BE2C (cell line): ENCODE measurements at regions not wholly inside any gene's neighbourhood (a gene's known extent, or its start where the extent isn't known, plus 50 kb on each side); places are given as distances from the start of the nearest gene placed in this dataset.

ENCODE experiments used
- DNase-seq: peaks from one replicate; pipeline ENCODE4 v3.0.0-alpha.2; 2020
- H3K27me3 ChIP-seq: fragments of 250-450 bp; sonication (Bioruptor Pico); 2 replicates; pipeline ENCODE4 v1.5.1; 2020; ENCODE audit warnings: mild to moderate bottlenecking
- H3K36me3 ChIP-seq: fragments of 250-450 bp; sonication (Bioruptor Pico); 2 replicates; pipeline ENCODE4 v1.5.1; 2020; ENCODE audit warnings: mild to moderate bottlenecking
- H3K4me1 ChIP-seq: fragments of 250-450 bp; sonication (Bioruptor Pico); 2 replicates; pipeline ENCODE4 v1.5.1; 2020
- H3K4me3 ChIP-seq: 2 replicates; pipeline ENCODE4 v1.5.1; 2011; ENCODE audit warnings: low read depth, low read length
- H3K9me3 ChIP-seq: fragments of 250-450 bp; sonication (Bioruptor Pico); 2 replicates; pipeline ENCODE4 v1.5.1; 2020
- CTCF ChIP-seq: IDR thresholded peaks from 2 replicates; pipeline ENCODE4 v1.5.1; 2012; ENCODE audit warnings: mild to moderate bottlenecking, low read depth, low read length

- no peaks in the 10 kb centered on the region for H3K36me3 ChIP-seq
- H3K9me3 ChIP-seq: no peaks in the 10 kb centered on the region
- no peaks in the 10 kb centered on the region for H3K4me1 ChIP-seq
- no peaks in the 10 kb centered on the region for H3K27me3 ChIP-seq
- no peak overlapping the region for H3K4me3 ChIP-seq
- TF ChIP-seq CTCF: no peak
- no peak for DNase-seq
Measured at GRCh38 chr5:155380480-155380879, 366.9 kb downstream of the KIF4B start.

GRCh38 chr5:155381654-155382053 is 368.1 kb downstream of the KIF4B start:
- no peak for DNase-seq
- H3K27me3 ChIP-seq: no peaks in the 10 kb centered on the region
- H3K36me3 ChIP-seq: no peaks in the 10 kb centered on the region

GRCh38 chr5:155389498-155389897 is 375.9 kb downstream of the KIF4B start:
- no peaks in the 10 kb centered on the region for H3K4me1 ChIP-seq
- no peak for TF ChIP-seq CTCF
- H3K27me3 ChIP-seq: no peaks in the 10 kb centered on the region
- H3K9me3 ChIP-seq: no peaks in the 10 kb centered on the region
- H3K4me3 ChIP-seq: no peak overlapping the region
- no peak for DNase-seq
- no peaks in the 10 kb centered on the region for H3K36me3 ChIP-seq

More at GRCh38 chr5:155381654-155382053, 368.1 kb downstream of the KIF4B start:
- Histone ChIP-seq H3K4me1 (no peaks in the 10 kb centered on the region), H3K4me3 (no peak overlapping the region), H3K9me3 (no peaks in the 10 kb centered on the region)
- TF ChIP-seq CTCF: no peak

- no peaks in the 10 kb centered on the region for H3K27me3 ChIP-seq
- no peak for DNase-seq
Measured at GRCh38 chr5:155394727-155395126, 381.2 kb downstream of the KIF4B start.

GRCh38 chr5:155402927-155403640 is 389.5 kb downstream of the KIF4B start:
- Histone ChIP-seq H3K4me3 (no peak overlapping the region), H3K9me3 (no peaks in the 10 kb centered on the region), H3K27me3 (no peaks in the 10 kb centered on the region), H3K4me1 (no peaks in the 10 kb centered on the region), H3K36me3 (no peaks in the 10 kb centered on the region)
- no peak for TF ChIP-seq CTCF
- DNase-seq: no peak

More at GRCh38 chr5:155394727-155395126, 381.2 kb downstream of the KIF4B start:
- TF ChIP-seq CTCF: no peak
- Histone ChIP-seq H3K36me3 (no peaks in the 10 kb centered on the region), H3K4me3 (no peak overlapping the region), H3K9me3 (no peaks in the 10 kb centered on the region), H3K4me1 (no peaks in the 10 kb centered on the region)

- TF ChIP-seq CTCF: no peak
- H3K9me3 ChIP-seq: no peaks in the 10 kb centered on the region
- no peaks in the 10 kb centered on the region for H3K36me3 ChIP-seq
- H3K27me3 ChIP-seq: no peaks in the 10 kb centered on the region
- no peaks in the 10 kb centered on the region for H3K4me1 ChIP-seq
- no peak for DNase-seq
- no peak overlapping the region for H3K4me3 ChIP-seq
Measured at GRCh38 chr5:155406815-155407214, 393.3 kb downstream of the KIF4B start.
